Loucy (cell line): ENCODE measurements at regions not wholly inside any gene's neighbourhood (a gene's known extent, or its start where the extent isn't known, plus 50 kb on each side); places are given as distances from the start of the nearest gene placed in this dataset.

ENCODE experiments used
- CTCF ChIP-seq: fragments of 200-600 bp; sonication (generic); conservative IDR thresholded peaks from 2 replicates; pipeline ENCODE4 v1.5.1; 2014; ENCODE audit warnings: mild to moderate bottlenecking, antibody characterized with exemption, low read length
- EZH2phosphoT487 ChIP-seq: fragments of 200-600 bp; IDR thresholded peaks from 2 replicates; pipeline ENCODE4 v1.6.1; 2018; ENCODE audit warnings: antibody characterized with exemption, mild to moderate bottlenecking, moderate library complexity, borderline replicate concordance

- no peak for TF ChIP-seq CTCF
- TF ChIP-seq EZH2phosphoT487, result no peak
Observed at GRCh38 chr12:24135158-24135850, 185.8 kb upstream of the SOX5 start.
